Tibial nerve (tissue), 4 donors: ENCODE measurements at regions not wholly inside any gene's neighbourhood (a gene's known extent, or its start where the extent isn't known, plus 50 kb on each side); places are given as distances from the start of the nearest gene placed in this dataset.

Experiments
- CTCF ChIP-seq, 5 experiments: fragments of 200-600 bp in 3 of 5; fragments of 450-650 bp in 2 of 5; sonication (generic) in 3 of 5; IDR thresholded peaks; one replicate each; pipeline ENCODE4 v1.5.1; 2016 to 2019; ENCODE audit warnings: antibody characterized with exemption in 5 of 5, mild to moderate bottlenecking in 3 of 5, moderate library complexity in 2 of 5
- EP300 ChIP-seq, 2 donors: sonication (generic); formaldehyde crosslinking; IDR thresholded peaks; one replicate each; pipeline ENCODE4 v1.6.1; 2017; ENCODE audit warnings: antibody characterized with exemption in 2 of 2, mild to moderate bottlenecking in 1 of 2
- POLR2A ChIP-seq, 2 donors: fragments of 450-650 bp; IDR thresholded peaks; one replicate each; pipeline ENCODE4 v1.6.1; 2017; ENCODE audit warnings: antibody characterized with exemption in 2 of 2, mild to moderate bottlenecking in 2 of 2, moderate library complexity in 2 of 2

- TF ChIP-seq POLR2A (IDR thresholded peaks at IDR 0.05) (no peak), CTCF (IDR thresholded peaks at IDR 0.05) (no peak), EP300 (IDR thresholded peaks at IDR 0.05) (no peak)
Observed at GRCh38 chr3:94360987-94361386, 298.1 kb downstream of the NSUN3 start.
